Spleen (tissue), 7 donors: ENCODE measurements at regions not wholly inside any gene's neighbourhood (a gene's known extent, or its start where the extent isn't known, plus 50 kb on each side); places are given as distances from the start of the nearest gene placed in this dataset.

Source experiments
- CTCF ChIP-seq, 11 experiments: fragments of 200-600 bp in 7 of 11; fragments of 450-650 bp in 4 of 11; sonication (generic) in 4 of 11; IDR thresholded peaks in 8 of 11; conservative IDR thresholded peaks in 3 of 11; 1 replicate in 7 of 11; 2 replicates in 4 of 11; pipeline versions ENCODE4 v1.4.0 to v1.8.0; 2016 to 2021; ENCODE audit warnings: antibody characterized with exemption in 11 of 11, inconsistent platforms in 4 of 11, mild to moderate bottlenecking in 1 of 11
- POLR2A ChIP-seq, 3 donors: fragments of 450-650 bp; IDR thresholded peaks; one replicate each; pipeline ENCODE4 v1.5.1; 2017; ENCODE audit warnings: antibody characterized with exemption in 3 of 3, mild to moderate bottlenecking in 1 of 3
- donor health status: DM: no; HTN: no; CAD: no; lungs with moderate emphysema.
- donor health status: DM: no; HTN: no; CAD: no.
- donor health status: DM: no; HTN: no; CAD: no.

GRCh38 chr17:77730376-77730775 is 228.1 kb upstream of the TNRC6C start:
- TF ChIP-seq CTCF (IDR thresholded peaks at IDR 0.05 in 8 of 11, conservative IDR thresholded peaks at IDR 0.05 in 3 of 11) (no peak), POLR2A (IDR thresholded peaks at IDR 0.05) (no peak)
